HCT116 (cell line): ENCODE measurements at regions not wholly inside any gene's neighbourhood (a gene's known extent, or its start where the extent isn't known, plus 50 kb on each side); places are given as distances from the start of the nearest gene placed in this dataset.

ENCODE experiments used
- ATAC-seq: fragments of 200-7000 bp; cut with Tn5 transposase; 2 replicates; pipeline ENCODE4 v1.9.1; 2020; ENCODE audit warnings: mild to moderate bottlenecking, moderate library complexity
- BruUV-seq: library from RNA; stranded (reverse); fragments of 400-500 nt; replicated peaks from 2 replicates; lab custom pipeline; 2021; lab: Mats Ljungman, UMichigan
- CTCF ChIA-PET: fragments of 300-600 bp; sonication (Branson Sonifier 250); formaldehyde crosslinking; loops from one replicate; lab custom pipeline; 2021; ENCODE audit warnings: antibody characterized with exemption; lab: Charles Lee
- POLR2A ChIA-PET: fragments of 300-600, 350-600 bp; sonication (Branson Sonifier 250); formaldehyde crosslinking; loops from one replicate; lab custom pipeline; 2021; ENCODE audit warnings: antibody characterized with exemption; lab: Charles Lee
- RAD21 ChIA-PET, 2 experiments: fragments of 300-600 bp; sonication (Branson Sonifier 250); formaldehyde crosslinking; loops; one replicate each; lab custom pipeline; 2023; ENCODE audit warnings: low total read pairs in 2 of 2; ENCODE audit not compliant: uncharacterized antibody in 2 of 2, unreplicated experiment in 2 of 2, low non-redundant PET in 1 of 2; lab: Charles Lee
- DNase-seq: peaks from one replicate; pipeline ENCODE4 v3.0.0-alpha.2; 2010; ENCODE audit warnings: low read depth, low spot score
- H2AFZ ChIP-seq: fragments of 200-600 bp; shearing (Covaris generic), sonication (generic); 2 replicates; pipeline ENCODE4 v1.6.1; 2017; ENCODE audit warnings: low read depth, mixed run types, mixed read lengths, antibody characterized with exemption, low read length; ENCODE audit not compliant: poor library complexity, severe bottlenecking
- H3K27ac ChIP-seq: 2 replicates; pipeline ENCODE4 v1.5.1; 2012; ENCODE audit warnings: low read depth, low read length
- H3K27me3 ChIP-seq: fragments of 200-600 bp; sonication (generic); 2 replicates; pipeline ENCODE4 v1.6.1; 2016; ENCODE audit warnings: mixed run types, low read length, mixed read lengths; ENCODE audit not compliant: insufficient read depth
- H3K36me3 ChIP-seq, 2 experiments: fragments of 200-500 bp in 1 of 2; fragments of 200-600 bp in 1 of 2; sonication (Bioruptor generic) in 1 of 2; sonication (generic) in 1 of 2; 2 replicates each; pipeline versions ENCODE4 v1.5.1 to v1.6.1; 2014 to 2016; ENCODE audit warnings: low read length in 2 of 2, inconsistent platforms in 1 of 2, mixed read lengths in 1 of 2, mixed run types in 1 of 2; ENCODE audit not compliant: insufficient read depth in 2 of 2, control insufficient read depth in 1 of 2
- H3K4me1 ChIP-seq, 2 experiments: fragments of 200-600 bp in 1 of 2; sonication (generic) in 1 of 2; 2 replicates each; pipeline versions ENCODE4 v1.5.1 to v1.6.1; 2012 to 2017; ENCODE audit warnings: low read length in 2 of 2, inconsistent platforms in 1 of 2, mild to moderate bottlenecking in 1 of 2, mixed read lengths in 1 of 2, mixed run types in 1 of 2, moderate library complexity in 1 of 2; ENCODE audit not compliant: insufficient read depth in 2 of 2, control insufficient read depth in 1 of 2
- H3K4me2 ChIP-seq: fragments of 200-600 bp; sonication (generic); 2 replicates; pipeline ENCODE4 v1.6.1; 2017; ENCODE audit warnings: mixed run types, low read length, mixed read lengths
- H3K4me3 ChIP-seq, 2 experiments: fragments of 200-600 bp in 1 of 2; sonication (generic) in 1 of 2; replicated peaks in 1 of 2; 2 replicates each; pipeline ENCODE4 v1.5.1; 2011 to 2016; ENCODE audit warnings: low read length in 2 of 2, control low read depth in 1 of 2, low read depth in 1 of 2, mild to moderate bottlenecking in 1 of 2, mixed read lengths in 1 of 2, mixed run types in 1 of 2
- H3K79me2 ChIP-seq: fragments of 200-600 bp; sonication (generic); 2 replicates; pipeline ENCODE4 v1.6.1; 2017; ENCODE audit warnings: mild to moderate bottlenecking, mixed run types, low read length, moderate library complexity, mixed read lengths; ENCODE audit not compliant: insufficient read depth
- H3K9ac ChIP-seq: fragments of 200-600 bp; sonication (generic); 2 replicates; pipeline ENCODE4 v1.6.1; 2016; ENCODE audit warnings: low read length, mixed read lengths
- H3K9me2 ChIP-seq: fragments of 200-600 bp; sonication (generic), shearing (Covaris generic); 2 replicates; pipeline ENCODE4 v1.6.1; 2017; ENCODE audit warnings: mixed run types, mild to moderate bottlenecking, moderate library complexity; ENCODE audit not compliant: insufficient read depth
- H3K9me3 ChIP-seq, 2 experiments: fragments of 200-500 bp in 1 of 2; fragments of 200-600 bp in 1 of 2; sonication (Bioruptor generic) in 1 of 2; sonication (generic) in 1 of 2; 2 replicates each; pipeline ENCODE4 v1.6.1; 2014 to 2017; ENCODE audit warnings: low read length in 2 of 2, mixed read lengths in 2 of 2, inconsistent platforms in 1 of 2, low read depth in 1 of 2, mild to moderate bottlenecking in 1 of 2, mixed run types in 1 of 2, moderate library complexity in 1 of 2; ENCODE audit not compliant: control insufficient read depth in 1 of 2, insufficient read depth in 1 of 2
- H4K20me1 ChIP-seq: fragments of 200-600 bp; sonication (generic), shearing (Covaris generic); 2 replicates; pipeline ENCODE4 v1.6.1; 2017; ENCODE audit warnings: mixed run types, mild to moderate bottlenecking, moderate library complexity; ENCODE audit not compliant: insufficient read depth
- CEBPB ChIP-seq: IDR thresholded peaks from 2 replicates; pipeline ENCODE4 v1.6.1; 2012; ENCODE audit warnings: low read depth
- EGR1 ChIP-seq: IDR thresholded peaks from 2 replicates; pipeline ENCODE4 v1.6.1; 2012; ENCODE audit warnings: low read depth
- EZH2 ChIP-seq: fragments of 200-600 bp; sonication (generic); IDR thresholded peaks from 2 replicates; pipeline ENCODE4 v1.6.1; 2017; ENCODE audit warnings: antibody characterized with exemption, mixed run types
- EZH2phosphoT487 ChIP-seq: fragments of 200-600 bp; IDR thresholded peaks from 2 replicates; pipeline ENCODE4 v1.6.1; 2018; ENCODE audit warnings: antibody characterized with exemption, borderline replicate concordance
- FOSL1 ChIP-seq: IDR thresholded peaks from 2 replicates; pipeline ENCODE4 v1.6.1; 2012; ENCODE audit warnings: low read depth
- JUND ChIP-seq: IDR thresholded peaks from 2 replicates; pipeline ENCODE4 v1.6.1; 2012
- POLR2AphosphoS5 ChIP-seq: IDR thresholded peaks from 2 replicates; pipeline ENCODE4 v1.6.1; 2011; ENCODE audit warnings: mild to moderate bottlenecking, low read depth, low read length, moderate library complexity
- SIN3A ChIP-seq: IDR thresholded peaks from 2 replicates; pipeline ENCODE4 v1.6.1; 2012; ENCODE audit warnings: low read depth
- SP1 ChIP-seq: IDR thresholded peaks from 2 replicates; pipeline ENCODE4 v1.6.1; 2012; ENCODE audit warnings: low read depth
- SRF ChIP-seq: IDR thresholded peaks from 2 replicates; pipeline ENCODE4 v1.6.1; 2012; ENCODE audit warnings: low read depth
- ZFX ChIP-seq: fragments of 450-650 bp; IDR thresholded peaks from 2 replicates; pipeline ENCODE4 v1.6.1; 2017
- ZNF274 ChIP-seq: fragments of 200-500 bp; sonication (Bioruptor generic); IDR thresholded peaks from 2 replicates; pipeline ENCODE4 v1.6.1; 2014; ENCODE audit warnings: mild to moderate bottlenecking, low read depth, low read length, inconsistent platforms
- intact Hi-C: fragments of 100-400 bp; cut with micrococcal nuclease; formaldehyde crosslinking; loops from 2 replicates; pipeline ENCODE4 v1.10.0; 2022
- TF ChIP-seq, protein P1 (sequence below): IDR thresholded peaks from 2 replicates; pipeline ENCODE4 v1.6.1; 2012
- TF ChIP-seq, protein P2 (sequence below): IDR thresholded peaks from 2 replicates; pipeline ENCODE4 v1.6.1; 2012; ENCODE audit warnings: low read depth
- TF ChIP-seq, protein P3 (sequence below): IDR thresholded peaks from 2 replicates; pipeline ENCODE4 v1.6.1; 2011; ENCODE audit warnings: mild to moderate bottlenecking, low read length, moderate library complexity; ENCODE audit not compliant: insufficient replicate concordance; ENCODE audit errors: extremely low read depth

DNA sequence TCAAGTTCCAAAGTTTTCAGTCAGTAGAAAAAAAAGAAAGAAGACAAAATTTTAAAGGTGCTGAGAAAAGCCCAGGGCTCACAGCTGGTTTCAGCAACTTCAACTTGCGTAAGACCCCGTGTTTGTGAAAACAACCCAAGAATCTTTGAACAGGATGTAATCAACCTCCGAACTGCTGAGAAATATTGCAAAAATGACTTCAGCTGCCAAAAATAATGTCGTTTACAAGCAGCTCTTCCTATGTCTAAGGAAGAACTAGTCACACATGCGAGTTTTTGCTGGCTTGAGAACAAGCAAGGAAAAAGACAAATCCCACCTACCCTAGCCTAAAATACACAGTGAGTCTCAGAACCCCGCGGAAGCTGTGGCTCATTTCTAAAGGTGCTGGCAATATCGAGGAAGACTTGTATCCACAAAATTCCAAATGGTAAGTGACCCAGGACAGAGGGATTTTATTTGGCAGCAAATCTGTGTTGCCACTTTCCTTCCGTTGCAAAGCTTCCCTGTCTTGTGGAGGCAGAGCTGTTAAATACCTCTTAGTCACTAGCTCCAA, 59.8 kb upstream of the SLC8A1 start:
- TF ChIP-seq POLR2AphosphoS5 (no peak), ZFX (no peak), EZH2 (no peak), JUND (no peak), EGR1 (no peak), SIN3A (no peak), EZH2phosphoT487 (no peak), SP1 (no peak), SRF (no peak), CEBPB (no peak), FOSL1 (no peak), ZNF274 (no peak)
- TF ChIP-seq, protein P1, sequence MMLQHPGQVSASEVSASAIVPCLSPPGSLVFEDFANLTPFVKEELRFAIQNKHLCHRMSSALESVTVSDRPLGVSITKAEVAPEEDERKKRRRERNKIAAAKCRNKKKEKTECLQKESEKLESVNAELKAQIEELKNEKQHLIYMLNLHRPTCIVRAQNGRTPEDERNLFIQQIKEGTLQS, result no peak
- TF ChIP-seq, protein P2, sequence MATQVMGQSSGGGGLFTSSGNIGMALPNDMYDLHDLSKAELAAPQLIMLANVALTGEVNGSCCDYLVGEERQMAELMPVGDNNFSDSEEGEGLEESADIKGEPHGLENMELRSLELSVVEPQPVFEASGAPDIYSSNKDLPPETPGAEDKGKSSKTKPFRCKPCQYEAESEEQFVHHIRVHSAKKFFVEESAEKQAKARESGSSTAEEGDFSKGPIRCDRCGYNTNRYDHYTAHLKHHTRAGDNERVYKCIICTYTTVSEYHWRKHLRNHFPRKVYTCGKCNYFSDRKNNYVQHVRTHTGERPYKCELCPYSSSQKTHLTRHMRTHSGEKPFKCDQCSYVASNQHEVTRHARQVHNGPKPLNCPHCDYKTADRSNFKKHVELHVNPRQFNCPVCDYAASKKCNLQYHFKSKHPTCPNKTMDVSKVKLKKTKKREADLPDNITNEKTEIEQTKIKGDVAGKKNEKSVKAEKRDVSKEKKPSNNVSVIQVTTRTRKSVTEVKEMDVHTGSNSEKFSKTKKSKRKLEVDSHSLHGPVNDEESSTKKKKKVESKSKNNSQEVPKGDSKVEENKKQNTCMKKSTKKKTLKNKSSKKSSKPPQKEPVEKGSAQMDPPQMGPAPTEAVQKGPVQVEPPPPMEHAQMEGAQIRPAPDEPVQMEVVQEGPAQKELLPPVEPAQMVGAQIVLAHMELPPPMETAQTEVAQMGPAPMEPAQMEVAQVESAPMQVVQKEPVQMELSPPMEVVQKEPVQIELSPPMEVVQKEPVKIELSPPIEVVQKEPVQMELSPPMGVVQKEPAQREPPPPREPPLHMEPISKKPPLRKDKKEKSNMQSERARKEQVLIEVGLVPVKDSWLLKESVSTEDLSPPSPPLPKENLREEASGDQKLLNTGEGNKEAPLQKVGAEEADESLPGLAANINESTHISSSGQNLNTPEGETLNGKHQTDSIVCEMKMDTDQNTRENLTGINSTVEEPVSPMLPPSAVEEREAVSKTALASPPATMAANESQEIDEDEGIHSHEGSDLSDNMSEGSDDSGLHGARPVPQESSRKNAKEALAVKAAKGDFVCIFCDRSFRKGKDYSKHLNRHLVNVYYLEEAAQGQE, result no peak
- TF ChIP-seq, protein P3, sequence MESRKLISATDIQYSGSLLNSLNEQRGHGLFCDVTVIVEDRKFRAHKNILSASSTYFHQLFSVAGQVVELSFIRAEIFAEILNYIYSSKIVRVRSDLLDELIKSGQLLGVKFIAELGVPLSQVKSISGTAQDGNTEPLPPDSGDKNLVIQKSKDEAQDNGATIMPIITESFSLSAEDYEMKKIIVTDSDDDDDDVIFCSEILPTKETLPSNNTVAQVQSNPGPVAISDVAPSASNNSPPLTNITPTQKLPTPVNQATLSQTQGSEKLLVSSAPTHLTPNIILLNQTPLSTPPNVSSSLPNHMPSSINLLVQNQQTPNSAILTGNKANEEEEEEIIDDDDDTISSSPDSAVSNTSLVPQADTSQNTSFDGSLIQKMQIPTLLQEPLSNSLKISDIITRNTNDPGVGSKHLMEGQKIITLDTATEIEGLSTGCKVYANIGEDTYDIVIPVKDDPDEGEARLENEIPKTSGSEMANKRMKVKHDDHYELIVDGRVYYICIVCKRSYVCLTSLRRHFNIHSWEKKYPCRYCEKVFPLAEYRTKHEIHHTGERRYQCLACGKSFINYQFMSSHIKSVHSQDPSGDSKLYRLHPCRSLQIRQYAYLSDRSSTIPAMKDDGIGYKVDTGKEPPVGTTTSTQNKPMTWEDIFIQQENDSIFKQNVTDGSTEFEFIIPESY, result no peak
- H3K27ac ChIP-seq, result no peak overlapping the region
- CTCF ChIA-PET, result interaction anchor here (1.9 kb wide), 1 partner anchor 43 kb away, joined by 6 read pairs; no protein-coding TSS in a partner anchor
- no peak overlapping the region for H3K4me3 ChIP-seq
- peaks cover 36% of the 10 kb centered on the region for H3K27me3 ChIP-seq
- no peak overlapping the region for H2AFZ ChIP-seq
- ATAC-seq (no peak), DNase-seq (no peak)
- no peaks in the 10 kb centered on the region for H3K79me2 ChIP-seq
- H3K4me2 ChIP-seq, result no peak overlapping the region
- no TSS peak for BruUV-seq
- RAD21 ChIA-PET, result no interaction called here
- intact Hi-C loops, result no loop called here
- POLR2A ChIA-PET, result no interaction called here
- H3K36me3 ChIP-seq, result no peaks in the 10 kb centered on the region
- no peaks in the 10 kb centered on the region for H3K4me1 ChIP-seq
- no peaks in the 10 kb centered on the region for H3K9me3 ChIP-seq
- H3K9ac ChIP-seq, result no peak overlapping the region
- H3K9me2 ChIP-seq, result no peaks in the 10 kb centered on the region
- no peaks in the 10 kb centered on the region for H4K20me1 ChIP-seq
